Anterior cingulate cortex (tissue), 58 donors: ENCODE measurements at regions not wholly inside any gene's neighbourhood (a gene's known extent, or its start where the extent isn't known, plus 50 kb on each side); places are given as distances from the start of the nearest gene placed in this dataset.
"Not testable (repeated sequence)": the region's sequence is repeated elsewhere in the genome, so short reads cannot be mapped to it uniquely, and the experiment has no call there.

Experiments used
- DNase-seq, 58 donors: peaks; one replicate each; lab custom pipeline; 2025; lab: John Stamatoyannopoulos, UW

- DNase-seq: not testable (repeated sequence)
These were observed 67.3 kb upstream of the EZR start for GRCh38 chr6:158886346-158886977.

- DNase-seq: not testable (repeated sequence)
These were observed 62.7 kb upstream of the EZR start for GRCh38 chr6:158881884-158882283.

GRCh38 chr6:158881276-158881675 lies 62.1 kb upstream of the EZR start:
- not testable (repeated sequence) for DNase-seq

- no peak for DNase-seq
These were observed 60.0 kb upstream of the EZR start for GRCh38 chr6:158879180-158879579.

- DNase-seq: no peak
These were observed 58.5 kb upstream of the EZR start for GRCh38 chr6:158877716-158878115.

- DNase-seq: no peak
These were observed 57.7 kb upstream of the EZR start for GRCh38 chr6:158876886-158877285.

GRCh38 chr6:158870649-158870957 lies 51.4 kb upstream of the EZR start:
- no peak for DNase-seq

- DNase-seq: peak in 21 of 58 donors; percentile 15 to 85 (median 54)
These were observed 50.9 kb upstream of the EZR start for GRCh38 chr6:158869826-158870648.

- DNase-seq: peak in 50 of 58 donors; percentile 3 to 85 (median 52)
These were observed 50.0 kb upstream of the EZR start for GRCh38 chr6:158868890-158869825.
